Peyer's patch (tissue), 4 donors: ENCODE measurements at regions not wholly inside any gene's neighbourhood (a gene's known extent, or its start where the extent isn't known, plus 50 kb on each side); places are given as distances from the start of the nearest gene placed in this dataset.

Experiments
- CTCF ChIP-seq, 6 experiments: fragments of 450-650 bp in 4 of 6; fragments of 200-600 bp in 2 of 6; sonication (generic) in 1 of 6; IDR thresholded peaks; one replicate each; pipeline ENCODE4 v1.5.1; 2017 to 2019; ENCODE audit warnings: antibody characterized with exemption in 6 of 6, mild to moderate bottlenecking in 3 of 6, moderate library complexity in 1 of 6
- POLR2A ChIP-seq, 2 donors: fragments of 450-650 bp; IDR thresholded peaks; one replicate each; pipeline ENCODE4 v1.5.1; 2017; ENCODE audit warnings: antibody characterized with exemption in 2 of 2, mild to moderate bottlenecking in 2 of 2, moderate library complexity in 2 of 2

DNA sequence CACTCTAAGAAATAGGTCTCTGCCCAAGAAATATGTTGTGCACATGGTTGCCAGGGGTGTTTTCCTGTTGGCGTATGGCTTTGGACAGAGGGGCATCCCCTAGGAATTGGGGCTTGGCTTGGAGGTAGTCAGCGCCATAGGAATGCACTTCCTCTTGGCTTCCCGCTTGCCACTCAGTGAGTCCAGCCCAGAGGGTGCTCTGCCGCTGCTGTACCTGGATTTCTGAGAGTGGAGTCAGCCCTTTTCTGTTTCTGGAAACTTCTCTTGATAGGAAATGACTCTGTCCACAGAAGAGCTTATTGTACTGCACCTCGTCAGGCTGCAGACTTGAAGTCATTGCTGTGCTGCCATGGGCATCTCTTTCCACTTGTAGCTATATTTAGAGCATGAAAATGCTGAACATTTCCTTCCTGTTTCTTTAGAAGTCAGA, 116.7 kb upstream of the MGAT5 start:
- no peak for TF ChIP-seq CTCF (IDR thresholded peaks at IDR 0.05)
- no peak for TF ChIP-seq POLR2A (IDR thresholded peaks at IDR 0.05)
